ENCODE measurements at regions not wholly inside any gene's neighbourhood (a gene's known extent, or its start where the extent isn't known, plus 50 kb on each side); places are given as distances from the start of the nearest gene placed in this dataset.

DNA sequence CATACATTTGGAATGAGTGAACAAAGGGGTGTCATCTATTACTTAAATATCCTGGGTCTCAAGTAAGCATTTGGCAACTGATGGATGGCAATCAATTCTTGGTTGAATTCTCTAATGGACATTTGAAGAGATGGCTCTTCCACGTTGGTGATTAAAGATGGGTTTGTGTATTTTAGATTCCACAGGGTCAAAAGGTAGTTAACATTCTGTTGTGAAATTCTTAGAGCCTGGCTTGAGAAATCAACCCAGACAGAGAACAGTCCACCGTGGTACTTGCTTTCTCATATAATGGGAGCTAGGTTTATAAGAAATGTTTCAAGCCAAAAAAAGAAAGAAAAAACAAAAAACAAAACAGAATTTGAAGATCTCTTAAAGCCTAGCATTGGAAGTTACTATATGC is 355.9 kb upstream of the PITX2 start:
- no peak overlapping the region for H3K4me2 ChIP-seq (replicated peaks; ENCODE audit: low read depth, low read length, poor library complexity, severe bottlenecking)
- Mint-ChIP-seq H3K9me3 (ENCODE audit: insufficient read depth) (peaks cover 3% of the 10 kb centered on the region), H3K27ac (no peak overlapping the region), H3K27me3 (no peaks in the 10 kb centered on the region), H3K4me3 (no peak overlapping the region), H3K4me1 (no peaks in the 10 kb centered on the region)
- ChIA-PET CTCF (no interaction called here), POLR2A (no interaction called here)
- no peaks in the 10 kb centered on the region for H3K9me3 ChIP-seq (ENCODE audit: control extremely low read depth in 1 of 3, control insufficient read depth in 2 of 3, insufficient read depth in 1 of 3, low read length in 2 of 3)
- no peak overlapping the region for H3K4me3 ChIP-seq (ENCODE audit: control extremely low read depth in 1 of 5, extremely low read depth in 1 of 5, insufficient read depth in 1 of 5, low read depth in 2 of 5, low read length in 4 of 5)
- intact Hi-C loops (cut with micrococcal nuclease) = no loop called here
- DNase-seq (no peak), ATAC-seq (ENCODE audit: low read depth) (no peak)
- no peaks in the 10 kb centered on the region for H3K36me3 ChIP-seq (replicated peaks in 1 of 2; ENCODE audit: control extremely low read depth in 1 of 2, control insufficient read depth in 1 of 2, extremely low read depth in 1 of 2, insufficient read depth in 2 of 2, low read length in 1 of 2)
- no peaks in the 10 kb centered on the region for H3K79me2 ChIP-seq (ENCODE audit: control insufficient read depth, insufficient read depth, low read length)
- H2AFZ ChIP-seq (ENCODE audit: insufficient read depth, low read depth, low read length, poor library complexity, severe bottlenecking) = no peak overlapping the region
- H3K27ac ChIP-seq (ENCODE audit: low read length in 2 of 2) = no peak overlapping the region
- WGBS (ENCODE audit: insufficient coverage) = no CpG with 5 or more reads among the region's 2 CpGs
- H3K27me3 ChIP-seq (replicated peaks in 1 of 4; ENCODE audit: control extremely low read depth in 1 of 4, control insufficient read depth in 3 of 4, insufficient read depth in 4 of 4, low read length in 3 of 4) = no peaks in the 10 kb centered on the region
- H3K9ac ChIP-seq (ENCODE audit: low read length) = no peak overlapping the region
- no peaks in the 10 kb centered on the region for H3K4me1 ChIP-seq (ENCODE audit: control insufficient read depth in 2 of 2, insufficient read depth in 2 of 2, low read length in 2 of 2)
- TF ChIP-seq CTCF (IDR thresholded peaks at IDR 0.05) = no peak
- no peaks in the 10 kb centered on the region for H4K20me1 ChIP-seq (ENCODE audit: control insufficient read depth, insufficient read depth, low read length, poor library complexity, severe bottlenecking)

- TF ChIP-seq EZH2 (IDR thresholded peaks at IDR 0.05; ENCODE audit: borderline replicate concordance, insufficient read depth, low read depth, low read length, poor library complexity, severe bottlenecking) (no peak), CTCF (IDR thresholded peaks at IDR 0.05) (no peak)
- H3K4me2 ChIP-seq (replicated peaks; ENCODE audit: low read depth, low read length, poor library complexity, severe bottlenecking) = no peak overlapping the region
- WGBS (ENCODE audit: insufficient coverage) = no CpG with 5 or more reads among the region's 1 CpG
- intact Hi-C loops (cut with micrococcal nuclease) = no loop called here
- H3K79me2 ChIP-seq (ENCODE audit: control insufficient read depth, insufficient read depth, low read length) = no peaks in the 10 kb centered on the region
- H3K4me1 ChIP-seq (ENCODE audit: control insufficient read depth in 2 of 2, insufficient read depth in 2 of 2, low read length in 2 of 2) = no peaks in the 10 kb centered on the region
- ATAC-seq (ENCODE audit: low read depth) (no peak), DNase-seq (no peak)
- H3K27ac ChIP-seq (ENCODE audit: low read length in 2 of 2) = no peak overlapping the region
- no peaks in the 10 kb centered on the region for H3K9me3 ChIP-seq (ENCODE audit: control extremely low read depth in 1 of 3, control insufficient read depth in 2 of 3, insufficient read depth in 1 of 3, low read length in 2 of 3)
- Mint-ChIP-seq H3K4me1 (no peaks in the 10 kb centered on the region), H3K27ac (no peak overlapping the region), H3K4me3 (no peak overlapping the region), H3K9me3 (ENCODE audit: insufficient read depth) (peaks cover 3% of the 10 kb centered on the region), H3K27me3 (no peaks in the 10 kb centered on the region)
- H3K36me3 ChIP-seq (replicated peaks in 1 of 2; ENCODE audit: control extremely low read depth in 1 of 2, control insufficient read depth in 1 of 2, extremely low read depth in 1 of 2, insufficient read depth in 2 of 2, low read length in 1 of 2) = no peaks in the 10 kb centered on the region
- POLR2A ChIA-PET = no interaction called here
- CTCF ChIA-PET = no interaction called here
- no peaks in the 10 kb centered on the region for H3K27me3 ChIP-seq (replicated peaks in 1 of 4; ENCODE audit: control extremely low read depth in 1 of 4, control insufficient read depth in 3 of 4, insufficient read depth in 4 of 4, low read length in 3 of 4)
- no peaks in the 10 kb centered on the region for H4K20me1 ChIP-seq (ENCODE audit: control insufficient read depth, insufficient read depth, low read length, poor library complexity, severe bottlenecking)
- no peak overlapping the region for H2AFZ ChIP-seq (ENCODE audit: insufficient read depth, low read depth, low read length, poor library complexity, severe bottlenecking)
- H3K4me3 ChIP-seq (ENCODE audit: control extremely low read depth in 1 of 5, extremely low read depth in 1 of 5, insufficient read depth in 1 of 5, low read depth in 2 of 5, low read length in 4 of 5) = no peak overlapping the region
- H3K9ac ChIP-seq (ENCODE audit: low read length) = no peak overlapping the region
These were observed 359.6 kb upstream of the PITX2 start for GRCh38 chr4:110982486-110982885.

Measured in B cell (primary cell).